Fibroblast of lung (primary cell): ENCODE measurements at regions not wholly inside any gene's neighbourhood (a gene's known extent, or its start where the extent isn't known, plus 50 kb on each side); places are given as distances from the start of the nearest gene placed in this dataset.

Experiments used
- EZH2 ChIP-seq: IDR thresholded peaks from 2 replicates; pipeline ENCODE4 v1.5.1; 2012; ENCODE audit warnings: low read length, control low read depth, mild to moderate bottlenecking; ENCODE audit errors: missing control alignments
- TF ChIP-seq, protein P1 (sequence below), 2 donors: IDR thresholded peaks in 1 of 2; conservative IDR thresholded peaks in 1 of 2; 1 replicate in 1 of 2; 2 replicates in 1 of 2; pipeline ENCODE4 v1.5.1; 2011 to 2012; ENCODE audit warnings: low read length in 2 of 2, control low read depth in 1 of 2, inconsistent platforms in 1 of 2, low read depth in 1 of 2, mild to moderate bottlenecking in 1 of 2

DNA sequence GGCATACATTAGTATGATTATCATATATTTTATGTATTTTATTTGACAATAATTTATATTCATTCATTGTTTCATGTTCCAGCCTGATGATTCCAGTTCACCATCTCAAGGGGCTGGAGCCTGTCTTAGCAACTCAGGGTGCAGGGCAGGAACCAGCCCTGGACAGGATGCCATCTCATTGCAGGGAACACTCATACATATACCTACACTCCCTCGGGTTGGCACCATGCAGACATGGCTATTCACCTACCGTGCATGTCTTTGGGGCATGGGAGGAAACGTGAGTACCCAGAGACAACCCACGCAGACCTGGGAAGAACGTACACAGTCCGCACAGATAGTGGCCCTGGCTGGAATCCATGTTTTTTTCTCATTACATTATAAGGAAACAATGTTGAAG, 151.0 kb upstream of the ZNF536 start:
- TF ChIP-seq, protein P1, sequence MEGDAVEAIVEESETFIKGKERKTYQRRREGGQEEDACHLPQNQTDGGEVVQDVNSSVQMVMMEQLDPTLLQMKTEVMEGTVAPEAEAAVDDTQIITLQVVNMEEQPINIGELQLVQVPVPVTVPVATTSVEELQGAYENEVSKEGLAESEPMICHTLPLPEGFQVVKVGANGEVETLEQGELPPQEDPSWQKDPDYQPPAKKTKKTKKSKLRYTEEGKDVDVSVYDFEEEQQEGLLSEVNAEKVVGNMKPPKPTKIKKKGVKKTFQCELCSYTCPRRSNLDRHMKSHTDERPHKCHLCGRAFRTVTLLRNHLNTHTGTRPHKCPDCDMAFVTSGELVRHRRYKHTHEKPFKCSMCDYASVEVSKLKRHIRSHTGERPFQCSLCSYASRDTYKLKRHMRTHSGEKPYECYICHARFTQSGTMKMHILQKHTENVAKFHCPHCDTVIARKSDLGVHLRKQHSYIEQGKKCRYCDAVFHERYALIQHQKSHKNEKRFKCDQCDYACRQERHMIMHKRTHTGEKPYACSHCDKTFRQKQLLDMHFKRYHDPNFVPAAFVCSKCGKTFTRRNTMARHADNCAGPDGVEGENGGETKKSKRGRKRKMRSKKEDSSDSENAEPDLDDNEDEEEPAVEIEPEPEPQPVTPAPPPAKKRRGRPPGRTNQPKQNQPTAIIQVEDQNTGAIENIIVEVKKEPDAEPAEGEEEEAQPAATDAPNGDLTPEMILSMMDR (conservative IDR thresholded peaks at IDR 0.05 in 1 of 2, IDR thresholded peaks at IDR 0.05 in 1 of 2; ENCODE audit: low read depth in 1 of 2, low read length in 2 of 2) = no peak
- no peak for TF ChIP-seq EZH2
